Caco-2 (cell line): ENCODE measurements at regions not wholly inside any gene's neighbourhood (a gene's known extent, or its start where the extent isn't known, plus 50 kb on each side); places are given as distances from the start of the nearest gene placed in this dataset.

Experiments
- BruUV-seq: library from RNA; stranded (reverse); fragments of 400-500 nt; replicated peaks from 2 replicates; lab custom pipeline; 2021; lab: Mats Ljungman, UMichigan
- CTCF ChIA-PET: fragments of 300-600 bp; sonication (Branson Sonifier 250); formaldehyde crosslinking; loops from one replicate; lab custom pipeline; 2022; ENCODE audit warnings: antibody characterized with exemption; lab: Charles Lee
- POLR2A ChIA-PET: fragments of 300-600 bp; sonication (Branson Sonifier 250); formaldehyde crosslinking; loops from one replicate; lab custom pipeline; 2022; ENCODE audit warnings: antibody characterized with exemption; lab: Charles Lee
- DNase-seq, 2 experiments: peaks; one replicate each; pipeline versions ENCODE4 v3.0.0 to v3.0.0-alpha.2; 2020 to 2022
- H3K27me3 ChIP-seq: replicated peaks from 2 replicates; pipeline ENCODE4 v1.6.0; 2011; ENCODE audit warnings: low read length; ENCODE audit not compliant: control insufficient read depth, insufficient read depth
- H3K36me3 ChIP-seq: 2 replicates; pipeline ENCODE4 v1.5.1; 2011; ENCODE audit warnings: low read length; ENCODE audit not compliant: control insufficient read depth, insufficient read depth
- H3K4me1 ChIP-seq: fragments of 250-450 bp; sonication (Bioruptor Pico); 2 replicates; pipeline ENCODE4 v1.5.1; 2020; ENCODE audit warnings: mild to moderate bottlenecking
- H3K4me3 ChIP-seq: 2 replicates; pipeline ENCODE4 v1.5.1; 2011; ENCODE audit warnings: low read depth, mild to moderate bottlenecking, control low read depth, low read length
- H3K9me3 ChIP-seq: fragments of 250-450 bp; sonication (Bioruptor Pico); 2 replicates; pipeline ENCODE4 v1.5.1; 2020; ENCODE audit warnings: mild to moderate bottlenecking, moderate library complexity
- H3K27ac Mint-ChIP-seq: one replicate; pipeline ENCODE4 v1.8.0; 2022; ENCODE audit warnings: mixed read lengths; ENCODE audit not compliant: unreplicated experiment
- H3K27me3 Mint-ChIP-seq: one replicate; pipeline ENCODE4 v1.8.0; 2022; ENCODE audit warnings: mixed read lengths; ENCODE audit not compliant: insufficient read depth, unreplicated experiment
- H3K36me3 Mint-ChIP-seq: one replicate; pipeline ENCODE4 v1.8.0; 2022; ENCODE audit warnings: mild to moderate bottlenecking, mixed read lengths; ENCODE audit not compliant: insufficient read depth, unreplicated experiment
- H3K4me1 Mint-ChIP-seq: one replicate; pipeline ENCODE4 v1.8.0; 2022; ENCODE audit warnings: low read depth, mixed read lengths; ENCODE audit not compliant: unreplicated experiment
- H3K4me3 Mint-ChIP-seq: one replicate; pipeline ENCODE4 v1.8.0; 2022; ENCODE audit warnings: mild to moderate bottlenecking, moderate library complexity, mixed read lengths; ENCODE audit not compliant: unreplicated experiment
- H3K9me3 Mint-ChIP-seq: one replicate; pipeline ENCODE4 v1.8.0; 2022; ENCODE audit warnings: mixed read lengths; ENCODE audit not compliant: unreplicated experiment
- CTCF ChIP-seq, 2 experiments: fragments of 200-600 bp in 1 of 2; IDR thresholded peaks; 1 replicate in 1 of 2; 2 replicates in 1 of 2; pipeline versions ENCODE4 v1.5.1 to v1.8.0; 2011 to 2022; ENCODE audit warnings: antibody characterized with exemption in 1 of 2, control low read depth in 1 of 2, inconsistent platforms in 1 of 2, low read depth in 1 of 2, low read length in 1 of 2, mild to moderate bottlenecking in 1 of 2, moderate library complexity in 1 of 2; ENCODE audit not compliant: insufficient read depth in 1 of 2, severe bottlenecking in 1 of 2, unreplicated experiment in 1 of 2
- intact Hi-C: fragments of 100-400 bp; cut with micrococcal nuclease; formaldehyde crosslinking; loops from one replicate; pipeline ENCODE4 v1.10.0; 2022; ENCODE audit not compliant: unreplicated experiment

DNA sequence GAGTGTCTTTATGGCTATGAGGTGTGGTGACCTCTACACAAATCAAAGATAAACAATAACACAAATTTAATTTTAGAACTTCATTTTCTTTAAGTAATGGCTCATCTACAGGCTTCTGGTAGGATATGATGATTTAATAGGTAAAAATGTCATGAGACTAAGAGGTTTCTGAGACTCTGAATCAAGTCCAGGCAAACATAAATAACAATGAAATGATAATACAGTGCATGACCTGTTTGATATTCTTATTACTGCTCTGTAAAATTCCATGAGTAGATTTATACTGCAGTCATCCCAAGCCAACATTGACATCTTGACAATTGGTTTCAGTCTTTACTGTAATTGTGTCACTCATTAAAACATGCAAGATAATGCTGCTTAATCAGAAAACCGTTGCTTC lies 936.8 kb downstream of the MCTP2 start:
- TF ChIP-seq CTCF (IDR thresholded peaks at IDR 0.05; ENCODE audit: insufficient read depth in 1 of 2, low read depth in 1 of 2, low read length in 1 of 2, severe bottlenecking in 1 of 2, unreplicated experiment in 1 of 2) = no peak
- Mint-ChIP-seq H3K4me1 (no peaks in the 10 kb centered on the region), H3K4me3 (no peak overlapping the region), H3K9me3 (no peaks in the 10 kb centered on the region), H3K36me3 (no peaks in the 10 kb centered on the region), H3K27me3 (no peaks in the 10 kb centered on the region), H3K27ac (no peak overlapping the region)
- ChIA-PET CTCF (no interaction called here), POLR2A (no interaction called here)
- Histone ChIP-seq H3K36me3 (no peaks in the 10 kb centered on the region), H3K4me3 (no peak overlapping the region), H3K4me1 (no peaks in the 10 kb centered on the region), H3K9me3 (no peaks in the 10 kb centered on the region), H3K27me3 (no peaks in the 10 kb centered on the region; the same call in 1 of the 2 replicates)
- intact Hi-C loops = no loop called here
- no TSS peak for BruUV-seq
- no peak for DNase-seq

GRCh38 chr15:95168951-95169431 lies 937.6 kb downstream of the MCTP2 start:
- intact Hi-C loops = no loop called here
- ChIA-PET CTCF (no interaction called here), POLR2A (no interaction called here)
- no peak for TF ChIP-seq CTCF (IDR thresholded peaks at IDR 0.05; ENCODE audit: insufficient read depth in 1 of 2, low read depth in 1 of 2, low read length in 1 of 2, severe bottlenecking in 1 of 2, unreplicated experiment in 1 of 2)
- Mint-ChIP-seq H3K9me3 (no peaks in the 10 kb centered on the region), H3K4me1 (no peaks in the 10 kb centered on the region), H3K36me3 (no peaks in the 10 kb centered on the region), H3K4me3 (no peak overlapping the region), H3K27ac (no peak overlapping the region), H3K27me3 (no peaks in the 10 kb centered on the region)
- no peaks in the 10 kb centered on the region for H3K36me3 ChIP-seq
- H3K4me1 ChIP-seq = no peaks in the 10 kb centered on the region
- no peaks in the 10 kb centered on the region; the same call in 1 of the 2 replicates for H3K27me3 ChIP-seq
- H3K4me3 ChIP-seq = no peak overlapping the region
- H3K9me3 ChIP-seq = no peaks in the 10 kb centered on the region
- no TSS peak for BruUV-seq
- no peak for DNase-seq

GRCh38 chr15:95169541-95170459 lies 938.4 kb downstream of the MCTP2 start:
- Histone ChIP-seq H3K4me3 (no peak overlapping the region), H3K27me3 (no peaks in the 10 kb centered on the region; the same call in 1 of the 2 replicates), H3K9me3 (no peaks in the 10 kb centered on the region), H3K36me3 (no peaks in the 10 kb centered on the region), H3K4me1 (no peaks in the 10 kb centered on the region)
- Mint-ChIP-seq H3K4me3 (no peak overlapping the region), H3K9me3 (no peaks in the 10 kb centered on the region), H3K4me1 (no peaks in the 10 kb centered on the region), H3K36me3 (no peaks in the 10 kb centered on the region), H3K27me3 (no peaks in the 10 kb centered on the region), H3K27ac (no peak overlapping the region)
- intact Hi-C loops = no loop called here
- ChIA-PET CTCF (no interaction called here), POLR2A (no interaction called here)
- TF ChIP-seq CTCF (IDR thresholded peaks at IDR 0.05; ENCODE audit: insufficient read depth in 1 of 2, low read depth in 1 of 2, low read length in 1 of 2, severe bottlenecking in 1 of 2, unreplicated experiment in 1 of 2) = no peak
- BruUV-seq = no TSS peak
- no peak for DNase-seq
